WTC11 (cell line): ENCODE measurements at regions not wholly inside any gene's neighbourhood (a gene's known extent, or its start where the extent isn't known, plus 50 kb on each side); places are given as distances from the start of the nearest gene placed in this dataset.

Source experiments
- CBFB ChIP-seq: sonication (generic); formaldehyde crosslinking; IDR thresholded peaks from 2 replicates; pipeline ENCODE4 v1.8.1; 2022; ENCODE audit warnings: mild to moderate bottlenecking, low read depth, missing genetic modification reagents
- CREM ChIP-seq: sonication (generic); formaldehyde crosslinking; IDR thresholded peaks from 2 replicates; pipeline ENCODE4 v1.8.1; 2022; ENCODE audit warnings: mild to moderate bottlenecking, missing genetic modification reagents, moderate library complexity
- FOXK1 ChIP-seq: sonication (generic); formaldehyde crosslinking; IDR thresholded peaks from 2 replicates; pipeline ENCODE4 v1.8.0; 2022; ENCODE audit warnings: mild to moderate bottlenecking, moderate library complexity, missing genetic modification reagents
- IRF2 ChIP-seq: sonication (generic); formaldehyde crosslinking; IDR thresholded peaks from 2 replicates; pipeline ENCODE4 v1.8.0; 2022; ENCODE audit warnings: low read depth, missing genetic modification reagents, borderline replicate concordance
- SP1 ChIP-seq: sonication (generic); formaldehyde crosslinking; conservative IDR thresholded peaks from 2 replicates; pipeline ENCODE4 v1.8.1; 2022; ENCODE audit warnings: missing genetic modification reagents
- TF ChIP-seq, protein P1 (sequence below): fragments of 200-600 bp; IDR thresholded peaks from 2 replicates; pipeline ENCODE4 v1.8.0; 2022; ENCODE audit warnings: antibody characterized with exemption
- TF ChIP-seq, protein P2 (sequence below): sonication (generic); formaldehyde crosslinking; IDR thresholded peaks from 2 replicates; pipeline ENCODE4 v1.8.1; 2023; ENCODE audit warnings: mild to moderate bottlenecking, missing genetic modification reagents, moderate library complexity
- TF ChIP-seq, protein P3 (sequence below): sonication (generic); formaldehyde crosslinking; IDR thresholded peaks from 2 replicates; pipeline ENCODE4 v1.8.0; 2022; ENCODE audit warnings: mild to moderate bottlenecking, missing genetic modification reagents
- TF ChIP-seq, protein P4 (sequence below): sonication (generic); formaldehyde crosslinking; IDR thresholded peaks from 2 replicates; pipeline ENCODE4 v1.8.0; 2023; ENCODE audit warnings: missing genetic modification reagents, mild to moderate bottlenecking, borderline replicate concordance
- TF ChIP-seq, protein P5 (sequence below): sonication (generic); formaldehyde crosslinking; IDR thresholded peaks from 2 replicates; pipeline ENCODE4 v1.8.0; 2022; ENCODE audit warnings: mild to moderate bottlenecking, missing genetic modification reagents
- TF ChIP-seq, protein P6 (sequence below): sonication (generic); formaldehyde crosslinking; conservative IDR thresholded peaks from 2 replicates; pipeline ENCODE4 v1.8.1; 2022; ENCODE audit warnings: mild to moderate bottlenecking, missing genetic modification reagents

DNA sequence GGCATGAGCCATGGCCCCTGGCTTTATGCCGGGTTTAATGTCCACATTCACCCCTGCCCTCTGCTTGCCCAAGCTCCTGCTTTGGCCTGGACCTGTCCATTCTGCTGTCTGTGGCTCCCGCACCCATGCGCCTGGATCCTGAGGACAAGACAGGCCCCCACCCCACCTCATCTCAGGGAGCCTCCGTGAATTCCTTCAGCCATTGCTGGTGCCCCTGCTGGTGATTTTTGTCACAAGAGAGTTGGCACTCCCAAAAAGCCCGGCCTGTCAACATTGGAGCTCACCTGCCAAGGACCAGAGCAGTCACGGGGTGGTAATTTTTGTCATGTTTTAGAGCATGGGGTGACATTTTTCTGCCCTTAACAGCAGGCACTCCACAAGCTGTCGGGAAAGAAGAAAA is 127.5 kb upstream of the PLXNA4 start:
- TF ChIP-seq, protein P1, sequence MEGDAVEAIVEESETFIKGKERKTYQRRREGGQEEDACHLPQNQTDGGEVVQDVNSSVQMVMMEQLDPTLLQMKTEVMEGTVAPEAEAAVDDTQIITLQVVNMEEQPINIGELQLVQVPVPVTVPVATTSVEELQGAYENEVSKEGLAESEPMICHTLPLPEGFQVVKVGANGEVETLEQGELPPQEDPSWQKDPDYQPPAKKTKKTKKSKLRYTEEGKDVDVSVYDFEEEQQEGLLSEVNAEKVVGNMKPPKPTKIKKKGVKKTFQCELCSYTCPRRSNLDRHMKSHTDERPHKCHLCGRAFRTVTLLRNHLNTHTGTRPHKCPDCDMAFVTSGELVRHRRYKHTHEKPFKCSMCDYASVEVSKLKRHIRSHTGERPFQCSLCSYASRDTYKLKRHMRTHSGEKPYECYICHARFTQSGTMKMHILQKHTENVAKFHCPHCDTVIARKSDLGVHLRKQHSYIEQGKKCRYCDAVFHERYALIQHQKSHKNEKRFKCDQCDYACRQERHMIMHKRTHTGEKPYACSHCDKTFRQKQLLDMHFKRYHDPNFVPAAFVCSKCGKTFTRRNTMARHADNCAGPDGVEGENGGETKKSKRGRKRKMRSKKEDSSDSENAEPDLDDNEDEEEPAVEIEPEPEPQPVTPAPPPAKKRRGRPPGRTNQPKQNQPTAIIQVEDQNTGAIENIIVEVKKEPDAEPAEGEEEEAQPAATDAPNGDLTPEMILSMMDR: no peak
- TF ChIP-seq CREM (CRISPR knock-in tag) (no peak), CBFB (CRISPR knock-in tag) (no peak), FOXK1 (CRISPR knock-in tag) (no peak), IRF2 (CRISPR knock-in tag) (no peak), SP1 (CRISPR knock-in tag) (no peak)
- TF ChIP-seq, protein P2, sequence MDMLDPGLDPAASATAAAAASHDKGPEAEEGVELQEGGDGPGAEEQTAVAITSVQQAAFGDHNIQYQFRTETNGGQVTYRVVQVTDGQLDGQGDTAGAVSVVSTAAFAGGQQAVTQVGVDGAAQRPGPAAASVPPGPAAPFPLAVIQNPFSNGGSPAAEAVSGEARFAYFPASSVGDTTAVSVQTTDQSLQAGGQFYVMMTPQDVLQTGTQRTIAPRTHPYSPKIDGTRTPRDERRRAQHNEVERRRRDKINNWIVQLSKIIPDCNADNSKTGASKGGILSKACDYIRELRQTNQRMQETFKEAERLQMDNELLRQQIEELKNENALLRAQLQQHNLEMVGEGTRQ (CRISPR knock-in tag): no peak
- TF ChIP-seq, protein P3, sequence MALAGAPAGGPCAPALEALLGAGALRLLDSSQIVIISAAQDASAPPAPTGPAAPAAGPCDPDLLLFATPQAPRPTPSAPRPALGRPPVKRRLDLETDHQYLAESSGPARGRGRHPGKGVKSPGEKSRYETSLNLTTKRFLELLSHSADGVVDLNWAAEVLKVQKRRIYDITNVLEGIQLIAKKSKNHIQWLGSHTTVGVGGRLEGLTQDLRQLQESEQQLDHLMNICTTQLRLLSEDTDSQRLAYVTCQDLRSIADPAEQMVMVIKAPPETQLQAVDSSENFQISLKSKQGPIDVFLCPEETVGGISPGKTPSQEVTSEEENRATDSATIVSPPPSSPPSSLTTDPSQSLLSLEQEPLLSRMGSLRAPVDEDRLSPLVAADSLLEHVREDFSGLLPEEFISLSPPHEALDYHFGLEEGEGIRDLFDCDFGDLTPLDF (CRISPR knock-in tag): no peak
- TF ChIP-seq, protein P4, sequence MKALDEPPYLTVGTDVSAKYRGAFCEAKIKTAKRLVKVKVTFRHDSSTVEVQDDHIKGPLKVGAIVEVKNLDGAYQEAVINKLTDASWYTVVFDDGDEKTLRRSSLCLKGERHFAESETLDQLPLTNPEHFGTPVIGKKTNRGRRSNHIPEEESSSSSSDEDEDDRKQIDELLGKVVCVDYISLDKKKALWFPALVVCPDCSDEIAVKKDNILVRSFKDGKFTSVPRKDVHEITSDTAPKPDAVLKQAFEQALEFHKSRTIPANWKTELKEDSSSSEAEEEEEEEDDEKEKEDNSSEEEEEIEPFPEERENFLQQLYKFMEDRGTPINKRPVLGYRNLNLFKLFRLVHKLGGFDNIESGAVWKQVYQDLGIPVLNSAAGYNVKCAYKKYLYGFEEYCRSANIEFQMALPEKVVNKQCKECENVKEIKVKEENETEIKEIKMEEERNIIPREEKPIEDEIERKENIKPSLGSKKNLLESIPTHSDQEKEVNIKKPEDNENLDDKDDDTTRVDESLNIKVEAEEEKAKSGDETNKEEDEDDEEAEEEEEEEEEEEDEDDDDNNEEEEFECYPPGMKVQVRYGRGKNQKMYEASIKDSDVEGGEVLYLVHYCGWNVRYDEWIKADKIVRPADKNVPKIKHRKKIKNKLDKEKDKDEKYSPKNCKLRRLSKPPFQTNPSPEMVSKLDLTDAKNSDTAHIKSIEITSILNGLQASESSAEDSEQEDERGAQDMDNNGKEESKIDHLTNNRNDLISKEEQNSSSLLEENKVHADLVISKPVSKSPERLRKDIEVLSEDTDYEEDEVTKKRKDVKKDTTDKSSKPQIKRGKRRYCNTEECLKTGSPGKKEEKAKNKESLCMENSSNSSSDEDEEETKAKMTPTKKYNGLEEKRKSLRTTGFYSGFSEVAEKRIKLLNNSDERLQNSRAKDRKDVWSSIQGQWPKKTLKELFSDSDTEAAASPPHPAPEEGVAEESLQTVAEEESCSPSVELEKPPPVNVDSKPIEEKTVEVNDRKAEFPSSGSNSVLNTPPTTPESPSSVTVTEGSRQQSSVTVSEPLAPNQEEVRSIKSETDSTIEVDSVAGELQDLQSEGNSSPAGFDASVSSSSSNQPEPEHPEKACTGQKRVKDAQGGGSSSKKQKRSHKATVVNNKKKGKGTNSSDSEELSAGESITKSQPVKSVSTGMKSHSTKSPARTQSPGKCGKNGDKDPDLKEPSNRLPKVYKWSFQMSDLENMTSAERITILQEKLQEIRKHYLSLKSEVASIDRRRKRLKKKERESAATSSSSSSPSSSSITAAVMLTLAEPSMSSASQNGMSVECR (CRISPR knock-in tag): no peak
- TF ChIP-seq, protein P5, sequence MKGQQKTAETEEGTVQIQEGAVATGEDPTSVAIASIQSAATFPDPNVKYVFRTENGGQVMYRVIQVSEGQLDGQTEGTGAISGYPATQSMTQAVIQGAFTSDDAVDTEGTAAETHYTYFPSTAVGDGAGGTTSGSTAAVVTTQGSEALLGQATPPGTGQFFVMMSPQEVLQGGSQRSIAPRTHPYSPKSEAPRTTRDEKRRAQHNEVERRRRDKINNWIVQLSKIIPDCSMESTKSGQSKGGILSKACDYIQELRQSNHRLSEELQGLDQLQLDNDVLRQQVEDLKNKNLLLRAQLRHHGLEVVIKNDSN (CRISPR knock-in tag): no peak
- TF ChIP-seq, protein P6, sequence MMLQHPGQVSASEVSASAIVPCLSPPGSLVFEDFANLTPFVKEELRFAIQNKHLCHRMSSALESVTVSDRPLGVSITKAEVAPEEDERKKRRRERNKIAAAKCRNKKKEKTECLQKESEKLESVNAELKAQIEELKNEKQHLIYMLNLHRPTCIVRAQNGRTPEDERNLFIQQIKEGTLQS (CRISPR knock-in tag): no peak
